Astrocyte (in vitro differentiated cells and primary cell): ENCODE measurements at regions not wholly inside any gene's neighbourhood (a gene's known extent, or its start where the extent isn't known, plus 50 kb on each side); places are given as distances from the start of the nearest gene placed in this dataset.
A peak's percentile ranks its signal among the peaks of the same experiment; 100 is the strongest.

Experiments
- DNase-seq: peaks from one replicate; pipeline ENCODE4 v3.0.0-alpha.2; 2010; ENCODE audit warnings: low read depth
- FAIRE-seq: peaks from 2 replicates; lab custom pipeline; 2011; peaks lifted over from hg19 to GRCh38; lab: Jason Lieb, UNC
- H2AFZ ChIP-seq: 2 replicates; pipeline ENCODE4 v1.6.0; 2012; ENCODE audit warnings: low read depth, low read length, inconsistent platforms
- H3K27ac ChIP-seq: 2 replicates; pipeline ENCODE4 v1.5.1; 2011; ENCODE audit warnings: low read depth, low read length, inconsistent platforms
- H3K27me3 ChIP-seq: 2 replicates; pipeline ENCODE4 v1.6.0; 2011; ENCODE audit warnings: low read length, inconsistent platforms; ENCODE audit not compliant: insufficient read depth
- H3K36me3 ChIP-seq: 2 replicates; pipeline ENCODE4 v1.5.1; 2011; ENCODE audit warnings: low read length, inconsistent platforms; ENCODE audit not compliant: insufficient read depth
- H3K4me1 ChIP-seq: 2 replicates; pipeline ENCODE4 v1.5.1; 2011; ENCODE audit warnings: low read length, inconsistent platforms; ENCODE audit not compliant: insufficient read depth
- H3K4me2 ChIP-seq: 2 replicates; pipeline ENCODE4 v1.6.0; 2012; ENCODE audit warnings: low read length, inconsistent platforms
- H3K4me3 ChIP-seq: 2 replicates; pipeline ENCODE4 v1.5.1; 2011; ENCODE audit warnings: low read depth, mild to moderate bottlenecking, low read length, inconsistent platforms; ENCODE audit not compliant: insufficient read depth
- H3K79me2 ChIP-seq: 2 replicates; pipeline ENCODE4 v1.6.0; 2012; ENCODE audit warnings: mild to moderate bottlenecking, low read length, inconsistent platforms; ENCODE audit not compliant: insufficient read depth
- H3K9ac ChIP-seq: 2 replicates; pipeline ENCODE4 v1.6.0; 2012; ENCODE audit warnings: mild to moderate bottlenecking, low read length, inconsistent platforms
- H3K9me3 ChIP-seq: 2 replicates; pipeline ENCODE4 v1.5.1; 2012; ENCODE audit warnings: low read depth, mild to moderate bottlenecking, low read length, inconsistent platforms; ENCODE audit not compliant: insufficient read depth
- H4K20me1 ChIP-seq: 2 replicates; pipeline ENCODE4 v1.6.0; 2012; ENCODE audit warnings: low read length, inconsistent platforms; ENCODE audit not compliant: insufficient read depth
- H3K27ac Mint-ChIP-seq: one replicate; pipeline ENCODE4 v1.8.0; 2021; ENCODE audit warnings: mild to moderate bottlenecking, mixed read lengths; ENCODE audit not compliant: unreplicated experiment
- H3K27me3 Mint-ChIP-seq: one replicate; pipeline ENCODE4 v1.8.0; 2021; ENCODE audit warnings: low read depth, mixed read lengths; ENCODE audit not compliant: unreplicated experiment
- H3K36me3 Mint-ChIP-seq: one replicate; pipeline ENCODE4 v1.8.0; 2021; ENCODE audit warnings: low read depth, mixed read lengths; ENCODE audit not compliant: unreplicated experiment
- H3K4me1 Mint-ChIP-seq: one replicate; pipeline ENCODE4 v1.8.0; 2021; ENCODE audit warnings: low read depth, mixed read lengths; ENCODE audit not compliant: unreplicated experiment
- H3K4me3 Mint-ChIP-seq: one replicate; pipeline ENCODE4 v1.8.0; 2021; ENCODE audit warnings: mild to moderate bottlenecking, moderate library complexity, mixed read lengths; ENCODE audit not compliant: unreplicated experiment
- H3K9me3 Mint-ChIP-seq: one replicate; pipeline ENCODE4 v1.8.0; 2021; ENCODE audit warnings: mild to moderate bottlenecking, mixed read lengths; ENCODE audit not compliant: unreplicated experiment
- CTCF ChIP-seq: IDR thresholded peaks from 2 replicates; pipeline ENCODE4 v1.5.1; 2011; ENCODE audit warnings: low read depth, mild to moderate bottlenecking, inconsistent platforms, low read length, moderate library complexity; ENCODE audit not compliant: insufficient read depth
- EZH2 ChIP-seq: IDR thresholded peaks from 2 replicates; pipeline ENCODE4 v1.6.1; 2012; ENCODE audit warnings: mild to moderate bottlenecking, low read length, inconsistent platforms; ENCODE audit not compliant: insufficient read depth

DNA sequence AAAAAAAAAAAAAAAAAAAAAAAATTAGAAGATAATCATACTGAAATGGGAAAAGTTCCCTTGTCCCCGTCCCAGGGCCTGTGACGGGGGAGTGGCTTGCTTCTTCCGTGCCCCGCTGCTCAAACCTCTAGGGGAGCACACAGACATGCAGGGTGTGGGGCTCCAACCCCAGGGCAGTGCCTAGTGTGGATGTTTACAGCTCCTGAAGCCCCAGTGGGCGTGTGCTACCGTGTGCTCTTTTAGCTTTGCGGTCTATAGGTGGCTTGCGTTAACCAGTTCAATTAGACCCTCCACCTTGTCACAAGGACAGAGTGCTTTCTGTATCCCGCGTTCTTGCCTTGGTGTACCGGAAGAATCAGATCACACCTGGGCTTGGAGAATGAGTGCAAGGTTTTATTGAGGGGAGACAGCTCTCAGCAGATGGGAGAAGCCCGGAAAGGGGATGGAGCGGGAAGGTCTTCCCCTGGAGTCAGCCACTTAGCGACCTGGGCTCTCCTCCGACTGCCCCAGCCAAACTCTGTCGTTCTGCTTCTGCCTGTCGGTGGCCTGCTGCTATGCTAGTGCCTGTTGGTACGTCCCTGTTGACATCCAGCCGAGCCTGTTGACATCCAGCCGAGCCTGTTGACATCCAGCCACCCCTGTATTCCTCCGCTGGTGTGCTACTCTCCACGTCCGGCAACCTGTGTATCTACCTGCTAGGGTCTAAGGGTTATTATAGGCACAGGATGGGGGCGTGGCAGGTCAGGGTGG lies 569.8 kb downstream of the VGLL3 start:
- H3K27me3 Mint-ChIP-seq = no peaks in the 10 kb centered on the region
- Histone ChIP-seq H3K36me3 (no peaks in the 10 kb centered on the region), H3K9ac (no peak overlapping the region), H3K27me3 (no peaks in the 10 kb centered on the region), H2AFZ (no peak overlapping the region), H3K4me1 (no peaks in the 10 kb centered on the region), H3K79me2 (no peaks in the 10 kb centered on the region), H4K20me1 (no peaks in the 10 kb centered on the region), H3K4me2 (no peak overlapping the region), H3K27ac (no peak overlapping the region), H3K9me3 (no peaks in the 10 kb centered on the region), H3K4me3 (no peak overlapping the region)
- H3K36me3 Mint-ChIP-seq = no peaks in the 10 kb centered on the region
- DNase-seq (no peak), FAIRE-seq (no peak)
- no peak for TF ChIP-seq CTCF
- TF ChIP-seq EZH2 = no peak
- H3K27ac Mint-ChIP-seq = no peak overlapping the region
- H3K4me3 Mint-ChIP-seq = no peak overlapping the region
- peaks cover 4% of the 10 kb centered on the region for H3K9me3 Mint-ChIP-seq
- H3K4me1 Mint-ChIP-seq = no peaks in the 10 kb centered on the region

- Mint-ChIP-seq H3K27me3 (no peaks in the 10 kb centered on the region), H3K4me1 (no peaks in the 10 kb centered on the region), H3K36me3 (no peaks in the 10 kb centered on the region), H3K9me3 (no peaks in the 10 kb centered on the region), H3K4me3 (no peak overlapping the region), H3K27ac (no peak overlapping the region)
- FAIRE-seq = no peak
- no peaks in the 10 kb centered on the region for H3K79me2 ChIP-seq
- H3K4me3 ChIP-seq = no peak overlapping the region
- no peak for DNase-seq
- H2AFZ ChIP-seq = no peak overlapping the region
- H3K4me1 ChIP-seq = no peaks in the 10 kb centered on the region
- TF ChIP-seq CTCF (no peak), EZH2 (no peak)
- H4K20me1 ChIP-seq = no peaks in the 10 kb centered on the region
- H3K9me3 ChIP-seq = no peaks in the 10 kb centered on the region
- no peak overlapping the region for H3K27ac ChIP-seq
- no peaks in the 10 kb centered on the region for H3K36me3 ChIP-seq
- H3K4me2 ChIP-seq = no peak overlapping the region
- no peaks in the 10 kb centered on the region for H3K27me3 ChIP-seq
- no peak overlapping the region for H3K9ac ChIP-seq
Observed at GRCh38 chr3:86418861-86419260, 572.1 kb downstream of the VGLL3 start.

DNA sequence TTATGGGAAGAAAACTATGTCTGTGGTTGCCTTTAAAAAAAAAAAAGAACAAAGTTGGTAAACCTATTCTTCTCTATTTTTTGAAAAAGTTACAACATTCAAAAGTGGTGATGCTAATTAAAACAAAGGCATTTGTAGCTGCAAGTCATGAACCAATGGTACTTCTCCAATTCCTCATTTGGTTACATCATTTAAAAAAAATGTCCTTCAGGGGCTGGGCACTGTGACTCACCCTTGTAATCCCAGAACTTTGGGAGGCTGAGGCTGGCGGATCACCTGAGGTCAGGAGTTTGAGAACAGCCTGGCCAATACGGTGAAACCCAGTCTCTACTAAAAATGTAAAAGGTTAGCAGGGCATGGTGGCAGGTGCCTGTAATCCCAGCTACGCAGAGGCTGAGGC lies 574.6 kb downstream of the VGLL3 start:
- H3K9me3 Mint-ChIP-seq = no peaks in the 10 kb centered on the region

More for the DNA sequence above, 574.6 kb downstream of the VGLL3 start:
- Histone ChIP-seq H3K4me3 (no peak overlapping the region), H3K4me2 (no peak overlapping the region), H3K4me1 (no peaks in the 10 kb centered on the region), H3K9ac (no peak overlapping the region), H3K27ac (no peak overlapping the region), H3K9me3 (no peaks in the 10 kb centered on the region), H2AFZ (no peak overlapping the region), H3K79me2 (no peaks in the 10 kb centered on the region), H3K36me3 (no peaks in the 10 kb centered on the region), H4K20me1 (no peaks in the 10 kb centered on the region), H3K27me3 (no peaks in the 10 kb centered on the region)
- DNase-seq (peak; percentile 3), FAIRE-seq (no peak)
- no peak overlapping the region for H3K27ac Mint-ChIP-seq
- no peaks in the 10 kb centered on the region for H3K4me1 Mint-ChIP-seq
- H3K27me3 Mint-ChIP-seq = no peaks in the 10 kb centered on the region
- TF ChIP-seq CTCF = no peak
- TF ChIP-seq EZH2 = no peak
- H3K4me3 Mint-ChIP-seq = no peak overlapping the region
- no peaks in the 10 kb centered on the region for H3K36me3 Mint-ChIP-seq
